A549 (cell line): ENCODE measurements at regions not wholly inside any gene's neighbourhood (a gene's known extent, or its start where the extent isn't known, plus 50 kb on each side); places are given as distances from the start of the nearest gene placed in this dataset.
A peak's percentile ranks its signal among the peaks of the same experiment; 100 is the strongest.

ENCODE experiments used
- ATAC-seq, 2 experiments: fragments of 200-7000 bp in 1 of 2; fragments of >200 bp in 1 of 2; cut with Nextera tagmentation in 1 of 2; cut with Tn5 transposase in 1 of 2; 3 replicates each; pipeline versions ENCODE4 v1.8.0 to v1.9.1; 2018 to 2020; ENCODE audit warnings: mild to moderate bottlenecking in 1 of 2, moderate library complexity in 1 of 2
- CTCF ChIA-PET: fragments of 300-600 bp; sonication (Branson Sonifier 250); formaldehyde crosslinking; extraction: SDS; loops from one replicate; lab custom pipeline; 2021; ENCODE audit warnings: antibody characterized with exemption, inconsistent platforms; lab: Yijun Ruan, JAX
- POLR2A ChIA-PET: fragments of 350-600 bp; formaldehyde crosslinking; extraction: SDS; loops from one replicate; lab custom pipeline; 2021; ENCODE audit warnings: antibody characterized with exemption, inconsistent platforms; lab: Yijun Ruan, JAX
- DNase-seq, 2 experiments: peaks; one replicate each; pipeline versions ENCODE4 v3.0.0 to v3.0.0-alpha.2; 2011 to 2016; ENCODE audit warnings: low read depth in 1 of 2, low spot score in 1 of 2
- FAIRE-seq: peaks from 2 replicates; lab custom pipeline; 2011; peaks lifted over from hg19 to GRCh38; lab: Jason Lieb, UNC
- H3K27ac ChIP-seq, 2 experiments: fragments of >200 bp; sonication (Bioruptor Twin); formaldehyde crosslinking; 3 replicates each; pipeline ENCODE4 v1.5.1; 2016 to 2017
- H3K4me1 ChIP-seq: fragments of >200 bp; sonication (Bioruptor Twin); formaldehyde crosslinking; 3 replicates; pipeline ENCODE4 v1.6.1; 2016
- H3K4me2 ChIP-seq: fragments of >200 bp; sonication (Bioruptor Twin); formaldehyde crosslinking; 3 replicates; pipeline ENCODE4 v1.6.1; 2016
- H3K4me3 ChIP-seq: fragments of >200 bp; sonication (Bioruptor Twin); formaldehyde crosslinking; 3 replicates; pipeline ENCODE4 v1.5.1; 2016
- H3K9me3 ChIP-seq: fragments of >200 bp; sonication (Bioruptor Twin); formaldehyde crosslinking; 3 replicates; pipeline ENCODE4 v1.6.1; 2016
- CBX2 ChIP-seq: fragments of 200-600 bp; sonication (generic); IDR thresholded peaks from 2 replicates; pipeline ENCODE4 v1.6.1; 2016; ENCODE audit warnings: low read depth, mild to moderate bottlenecking, borderline replicate concordance
- CBX8 ChIP-seq: fragments of 200-600 bp; sonication (generic); IDR thresholded peaks from 2 replicates; pipeline ENCODE4 v1.6.1; 2016
- CHD2 ChIP-seq: fragments of 150-350 bp; IDR thresholded peaks from 2 replicates; pipeline ENCODE4 v1.6.1; 2014; ENCODE audit warnings: low read length; ENCODE audit not compliant: partially characterized antibody
- E2F6 ChIP-seq: IDR thresholded peaks from 2 replicates; pipeline ENCODE4 v1.6.1; 2012; ENCODE audit warnings: low read depth, borderline replicate concordance
- ELK1 ChIP-seq: fragments of 150-350 bp; IDR thresholded peaks from 2 replicates; pipeline ENCODE4 v1.6.1; 2014; ENCODE audit warnings: low read depth, mild to moderate bottlenecking, low read length
- FOXS1 ChIP-seq: fragments of 250-450 bp; sonication (Bioruptor Pico); IDR thresholded peaks from 2 replicates; pipeline ENCODE4 v1.5.0; 2020; ENCODE audit warnings: mild to moderate bottlenecking, moderate library complexity
- HOXA7 ChIP-seq: fragments of 250-450 bp; sonication (Bioruptor Pico); IDR thresholded peaks from 2 replicates; pipeline ENCODE4 v1.5.0; 2020; ENCODE audit warnings: mild to moderate bottlenecking, moderate library complexity
- HOXB13 ChIP-seq: fragments of 250-450 bp; sonication (Bioruptor Pico); IDR thresholded peaks from 2 replicates; pipeline ENCODE4 v1.5.0; 2020; ENCODE audit warnings: low read depth, mild to moderate bottlenecking, moderate library complexity
- KDM1A ChIP-seq: fragments of 200-600 bp; sonication (generic); IDR thresholded peaks from 2 replicates; pipeline ENCODE4 v1.6.1; 2016; ENCODE audit warnings: low read depth, mild to moderate bottlenecking
- MAZ ChIP-seq: fragments of 150-350 bp; IDR thresholded peaks from 2 replicates; pipeline ENCODE4 v1.6.1; 2014; ENCODE audit warnings: antibody characterized with exemption, low read depth, low read length, borderline replicate concordance
- NPAS2 ChIP-seq: fragments of 250-450 bp; sonication (Bioruptor Pico); IDR thresholded peaks from 2 replicates; pipeline ENCODE4 v1.8.0; 2022; ENCODE audit warnings: mild to moderate bottlenecking, moderate library complexity, borderline replicate concordance
- PHF8 ChIP-seq: fragments of 200-600 bp; sonication (generic); IDR thresholded peaks from 2 replicates; pipeline ENCODE4 v1.6.1; 2016; ENCODE audit warnings: low read depth, mild to moderate bottlenecking, antibody characterized with exemption, moderate library complexity, borderline replicate concordance
- POLR2A ChIP-seq: IDR thresholded peaks from 2 replicates; pipeline ENCODE4 v1.6.1; 2012; ENCODE audit warnings: mild to moderate bottlenecking, low read length
- RCOR1 ChIP-seq: fragments of 150-350 bp; IDR thresholded peaks from 2 replicates; pipeline ENCODE4 v1.6.1; 2014; ENCODE audit warnings: antibody characterized with exemption, low read length, low read depth
- USF2 ChIP-seq: fragments of 450-650 bp; IDR thresholded peaks from 2 replicates; pipeline ENCODE4 v1.6.1; 2014; ENCODE audit warnings: antibody characterized with exemption
- ZC3H11A ChIP-seq: fragments of 450-650 bp; IDR thresholded peaks from 2 replicates; pipeline ENCODE4 v1.6.1; 2014; ENCODE audit warnings: antibody characterized with exemption, mild to moderate bottlenecking
- ZFP36 ChIP-seq: fragments of 450-650 bp; IDR thresholded peaks from 2 replicates; pipeline ENCODE4 v1.6.1; 2014; ENCODE audit warnings: borderline replicate concordance; ENCODE audit not compliant: partially characterized antibody
- ZSCAN20 ChIP-seq: fragments of 250-450 bp; sonication (Bioruptor Pico); IDR thresholded peaks from 2 replicates; pipeline ENCODE4 v1.8.0; 2022; ENCODE audit warnings: mild to moderate bottlenecking, moderate library complexity
- TF ChIP-seq, protein P1 (sequence below): fragments of 250-450 bp; sonication (Bioruptor Pico); IDR thresholded peaks from 2 replicates; pipeline ENCODE4 v1.5.0; 2021; ENCODE audit warnings: mild to moderate bottlenecking, moderate library complexity, borderline replicate concordance
- TF ChIP-seq, protein P2 (sequence below): fragments of >200 bp; sonication (Bioruptor Twin); formaldehyde crosslinking; IDR thresholded peaks from 2 replicates; pipeline ENCODE4 v1.6.1; 2016
- TF ChIP-seq, protein P3 (sequence below): fragments of 200-600 bp; sonication (generic); IDR thresholded peaks from 2 replicates; pipeline ENCODE4 v1.6.1; 2016; ENCODE audit warnings: antibody characterized with exemption, mild to moderate bottlenecking, moderate library complexity

DNA sequence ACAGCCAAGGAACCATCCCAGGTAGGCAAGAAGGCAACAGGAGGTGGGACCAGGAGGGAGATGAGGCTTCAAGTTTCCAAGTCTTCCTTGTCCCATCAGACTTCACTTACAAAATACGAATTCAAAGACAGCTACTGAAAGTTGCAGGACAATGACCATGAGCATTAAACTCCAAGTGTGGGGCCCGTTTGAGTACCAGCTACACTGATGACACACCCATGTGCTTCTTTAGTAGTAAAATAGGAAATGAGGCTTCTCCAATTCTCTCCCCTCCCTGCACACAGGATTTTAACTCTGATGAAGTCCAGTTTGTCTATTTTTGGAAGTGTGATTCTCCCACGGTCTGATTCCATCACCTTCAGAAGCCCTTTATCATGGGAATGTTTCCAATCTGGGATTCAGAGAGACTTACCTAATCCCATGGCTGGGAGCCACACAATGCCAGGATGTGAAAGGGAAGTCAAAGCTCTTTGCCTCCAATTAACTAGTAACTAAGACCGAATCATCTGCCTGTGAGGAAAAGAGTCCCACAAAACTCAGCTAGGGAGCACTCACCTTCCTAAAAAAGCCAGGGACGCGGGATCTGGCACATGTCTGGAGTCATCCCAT, 222.8 kb upstream of the MSX2 start (continued):
- TF ChIP-seq, protein P1, sequence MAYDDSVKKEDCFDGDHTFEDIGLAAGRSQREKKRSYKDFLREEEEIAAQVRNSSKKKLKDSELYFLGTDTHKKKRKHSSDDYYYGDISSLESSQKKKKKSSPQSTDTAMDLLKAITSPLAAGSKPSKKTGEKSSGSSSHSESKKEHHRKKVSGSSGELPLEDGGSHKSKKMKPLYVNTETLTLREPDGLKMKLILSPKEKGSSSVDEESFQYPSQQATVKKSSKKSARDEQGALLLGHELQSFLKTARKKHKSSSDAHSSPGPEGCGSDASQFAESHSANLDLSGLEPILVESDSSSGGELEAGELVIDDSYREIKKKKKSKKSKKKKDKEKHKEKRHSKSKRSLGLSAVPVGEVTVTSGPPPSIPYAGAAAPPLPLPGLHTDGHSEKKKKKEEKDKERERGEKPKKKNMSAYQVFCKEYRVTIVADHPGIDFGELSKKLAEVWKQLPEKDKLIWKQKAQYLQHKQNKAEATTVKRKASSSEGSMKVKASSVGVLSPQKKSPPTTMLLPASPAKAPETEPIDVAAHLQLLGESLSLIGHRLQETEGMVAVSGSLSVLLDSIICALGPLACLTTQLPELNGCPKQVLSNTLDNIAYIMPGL (CRISPR knock-in tag) = no peak
- TF ChIP-seq, protein P2, sequence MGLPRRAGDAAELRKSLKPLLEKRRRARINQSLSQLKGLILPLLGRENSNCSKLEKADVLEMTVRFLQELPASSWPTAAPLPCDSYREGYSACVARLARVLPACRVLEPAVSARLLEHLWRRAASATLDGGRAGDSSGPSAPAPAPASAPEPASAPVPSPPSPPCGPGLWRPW = no peak
- TF ChIP-seq PHF8 (no peak), ZSCAN20 (CRISPR knock-in tag) (no peak), NPAS2 (CRISPR knock-in tag) (no peak)
- TF ChIP-seq, protein P3, sequence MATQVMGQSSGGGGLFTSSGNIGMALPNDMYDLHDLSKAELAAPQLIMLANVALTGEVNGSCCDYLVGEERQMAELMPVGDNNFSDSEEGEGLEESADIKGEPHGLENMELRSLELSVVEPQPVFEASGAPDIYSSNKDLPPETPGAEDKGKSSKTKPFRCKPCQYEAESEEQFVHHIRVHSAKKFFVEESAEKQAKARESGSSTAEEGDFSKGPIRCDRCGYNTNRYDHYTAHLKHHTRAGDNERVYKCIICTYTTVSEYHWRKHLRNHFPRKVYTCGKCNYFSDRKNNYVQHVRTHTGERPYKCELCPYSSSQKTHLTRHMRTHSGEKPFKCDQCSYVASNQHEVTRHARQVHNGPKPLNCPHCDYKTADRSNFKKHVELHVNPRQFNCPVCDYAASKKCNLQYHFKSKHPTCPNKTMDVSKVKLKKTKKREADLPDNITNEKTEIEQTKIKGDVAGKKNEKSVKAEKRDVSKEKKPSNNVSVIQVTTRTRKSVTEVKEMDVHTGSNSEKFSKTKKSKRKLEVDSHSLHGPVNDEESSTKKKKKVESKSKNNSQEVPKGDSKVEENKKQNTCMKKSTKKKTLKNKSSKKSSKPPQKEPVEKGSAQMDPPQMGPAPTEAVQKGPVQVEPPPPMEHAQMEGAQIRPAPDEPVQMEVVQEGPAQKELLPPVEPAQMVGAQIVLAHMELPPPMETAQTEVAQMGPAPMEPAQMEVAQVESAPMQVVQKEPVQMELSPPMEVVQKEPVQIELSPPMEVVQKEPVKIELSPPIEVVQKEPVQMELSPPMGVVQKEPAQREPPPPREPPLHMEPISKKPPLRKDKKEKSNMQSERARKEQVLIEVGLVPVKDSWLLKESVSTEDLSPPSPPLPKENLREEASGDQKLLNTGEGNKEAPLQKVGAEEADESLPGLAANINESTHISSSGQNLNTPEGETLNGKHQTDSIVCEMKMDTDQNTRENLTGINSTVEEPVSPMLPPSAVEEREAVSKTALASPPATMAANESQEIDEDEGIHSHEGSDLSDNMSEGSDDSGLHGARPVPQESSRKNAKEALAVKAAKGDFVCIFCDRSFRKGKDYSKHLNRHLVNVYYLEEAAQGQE = no peak

DNA sequence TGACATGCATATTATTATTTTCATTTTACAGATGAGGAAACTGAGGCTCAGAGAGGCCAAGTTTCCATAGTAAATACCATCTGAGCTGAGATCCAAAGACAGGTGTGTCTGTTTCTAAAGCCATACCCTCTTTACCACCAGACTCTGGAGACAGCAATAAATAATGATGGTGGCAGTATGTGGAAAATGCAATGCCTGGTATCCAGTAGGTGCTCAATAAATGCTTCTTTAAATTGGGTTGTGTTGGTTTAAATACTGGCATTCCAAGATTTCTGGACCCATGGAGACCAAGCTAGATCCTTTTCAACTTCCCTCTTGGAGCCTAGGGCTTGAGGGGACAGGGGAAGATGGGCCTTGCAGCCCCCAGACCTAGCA, 221.3 kb upstream of the MSX2 start:
- FAIRE-seq (no peak), DNase-seq (no peak), ATAC-seq (no peak)
- Histone ChIP-seq H3K27ac (no peak overlapping the region), H3K4me2 (peak overlapping the region; percentile 56; the same call in 2 of the 3 replicates), H3K4me3 (no peak overlapping the region), H3K4me1 (peaks cover 8% of the 10 kb centered on the region; the same call in 1 of the 3 replicates), H3K9me3 (peaks cover 31% of the 10 kb centered on the region)
- CTCF ChIA-PET = interaction anchor here (1.1 to 1.9 kb wide), 2 partner anchors 69 to 84 kb away, joined by 4 to 5 read pairs; no protein-coding TSS in a partner anchor
- POLR2A ChIA-PET = no interaction called here
- no peak for TF ChIP-seq HOXA7 (CRISPR knock-in tag)
- no peak for TF ChIP-seq ELK1
- TF ChIP-seq RCOR1 = no peak
- no peak for TF ChIP-seq CBX8
- TF ChIP-seq CHD2 = no peak
- TF ChIP-seq HOXB13 (CRISPR knock-in tag) = no peak
- TF ChIP-seq KDM1A = no peak
- TF ChIP-seq PHF8 = no peak
- TF ChIP-seq, protein P3 = no peak
- TF ChIP-seq, protein P2 = no peak
- no peak for TF ChIP-seq USF2
- TF ChIP-seq POLR2A = no peak
- TF ChIP-seq FOXS1 (CRISPR knock-in tag) = no peak
- TF ChIP-seq E2F6 = no peak
- TF ChIP-seq MAZ = no peak
- TF ChIP-seq ZFP36 = no peak
- TF ChIP-seq, protein P1 (CRISPR knock-in tag) = no peak
- no peak for TF ChIP-seq CBX2
- TF ChIP-seq ZC3H11A = no peak
